HCEC 1CT (cell line): ENCODE measurements at regions not wholly inside any gene's neighbourhood (a gene's known extent, or its start where the extent isn't known, plus 50 kb on each side); places are given as distances from the start of the nearest gene placed in this dataset.
"Not testable (repeated sequence)": the region's sequence is repeated elsewhere in the genome, so short reads cannot be mapped to it uniquely, and the experiment has no call there.

Experiments used
- DNase-seq: peaks from one replicate; pipeline ENCODE4 v3.0.0-alpha.2; 2017

DNA sequence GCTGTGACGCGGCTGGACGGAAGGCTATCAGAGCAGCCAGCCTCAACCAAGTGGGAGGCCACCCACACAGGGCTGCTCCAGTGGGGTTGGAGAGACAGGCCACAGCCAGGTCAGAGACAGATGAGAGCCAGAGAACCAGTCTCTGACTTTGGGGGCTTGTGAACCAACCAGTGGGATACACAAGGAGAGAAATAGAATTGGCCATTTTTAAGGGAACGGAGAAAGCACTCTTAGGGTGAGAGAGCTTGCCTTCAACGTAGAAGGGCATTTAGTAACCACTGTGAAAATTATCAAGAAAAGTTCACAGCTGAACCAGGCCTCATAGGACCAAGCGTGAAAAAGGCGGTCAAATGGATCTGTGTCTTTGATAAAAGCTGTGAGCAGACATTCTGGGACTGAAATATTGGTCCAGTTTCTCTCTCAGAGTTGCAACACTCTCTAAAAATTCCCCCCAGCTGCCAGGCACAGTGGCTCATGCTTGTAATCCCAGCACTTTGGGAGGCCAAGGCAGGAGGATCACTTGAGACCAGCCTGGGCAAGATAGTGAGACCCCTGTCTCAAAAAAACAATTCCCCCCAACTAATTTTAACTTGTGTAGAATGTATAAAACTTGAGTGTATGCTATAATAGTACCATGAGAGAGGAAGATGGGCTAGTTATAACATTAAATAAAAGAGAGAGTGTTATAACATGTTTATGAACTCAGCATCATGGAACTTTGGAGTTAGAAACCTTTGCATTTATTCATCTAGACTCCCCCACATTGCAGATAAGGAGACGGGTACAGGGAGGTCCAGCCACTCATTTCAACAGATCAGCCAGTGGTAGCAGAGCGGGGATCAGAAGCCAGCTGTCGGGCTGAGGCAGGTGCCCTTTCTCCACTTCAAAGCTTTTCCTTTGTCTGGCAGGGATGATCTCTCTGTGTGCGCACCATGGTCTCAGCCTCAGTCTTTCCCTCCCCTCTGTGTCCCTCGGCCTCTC, 132.2 kb downstream of the NPIPB11 start:
- DNase-seq, result not testable (repeated sequence)

DNA sequence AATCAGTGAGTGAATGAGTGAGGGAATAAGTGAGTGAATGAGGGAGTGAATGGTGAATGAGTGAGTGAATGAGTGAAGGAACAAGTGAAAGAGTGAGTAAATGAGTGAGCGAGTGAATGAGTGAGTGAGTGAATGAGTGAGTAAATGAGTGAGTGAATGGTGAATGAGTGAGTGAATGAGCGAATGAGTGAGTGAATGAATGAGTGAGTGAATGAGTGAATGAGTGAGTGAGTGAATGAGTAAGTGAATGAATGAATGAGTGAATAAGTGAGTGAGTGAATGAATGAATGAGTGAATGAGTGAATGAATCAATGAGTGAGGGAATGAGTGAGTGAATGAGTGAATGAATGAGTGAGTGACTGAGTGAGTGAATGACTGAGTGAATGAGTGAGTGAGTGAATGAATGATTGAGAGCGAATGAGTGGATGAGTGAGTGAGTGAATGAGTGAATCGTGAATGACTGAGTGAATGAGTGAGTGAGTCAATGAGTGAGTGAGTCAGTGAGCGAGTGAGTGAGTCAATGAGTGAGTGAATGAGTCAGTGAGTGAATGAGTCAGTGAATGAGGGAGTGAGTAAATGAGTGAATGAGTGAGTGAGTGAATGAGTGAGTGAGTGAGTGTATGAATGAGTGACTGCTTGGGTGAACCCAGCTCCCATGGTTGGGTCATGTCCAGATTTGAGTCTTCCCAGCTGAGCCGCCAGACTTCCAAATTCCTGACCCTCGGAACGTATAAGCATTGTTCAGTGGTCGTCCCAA, 133.0 kb downstream of the NPIPB11 start:
- peak; percentile 7 for DNase-seq

DNA sequence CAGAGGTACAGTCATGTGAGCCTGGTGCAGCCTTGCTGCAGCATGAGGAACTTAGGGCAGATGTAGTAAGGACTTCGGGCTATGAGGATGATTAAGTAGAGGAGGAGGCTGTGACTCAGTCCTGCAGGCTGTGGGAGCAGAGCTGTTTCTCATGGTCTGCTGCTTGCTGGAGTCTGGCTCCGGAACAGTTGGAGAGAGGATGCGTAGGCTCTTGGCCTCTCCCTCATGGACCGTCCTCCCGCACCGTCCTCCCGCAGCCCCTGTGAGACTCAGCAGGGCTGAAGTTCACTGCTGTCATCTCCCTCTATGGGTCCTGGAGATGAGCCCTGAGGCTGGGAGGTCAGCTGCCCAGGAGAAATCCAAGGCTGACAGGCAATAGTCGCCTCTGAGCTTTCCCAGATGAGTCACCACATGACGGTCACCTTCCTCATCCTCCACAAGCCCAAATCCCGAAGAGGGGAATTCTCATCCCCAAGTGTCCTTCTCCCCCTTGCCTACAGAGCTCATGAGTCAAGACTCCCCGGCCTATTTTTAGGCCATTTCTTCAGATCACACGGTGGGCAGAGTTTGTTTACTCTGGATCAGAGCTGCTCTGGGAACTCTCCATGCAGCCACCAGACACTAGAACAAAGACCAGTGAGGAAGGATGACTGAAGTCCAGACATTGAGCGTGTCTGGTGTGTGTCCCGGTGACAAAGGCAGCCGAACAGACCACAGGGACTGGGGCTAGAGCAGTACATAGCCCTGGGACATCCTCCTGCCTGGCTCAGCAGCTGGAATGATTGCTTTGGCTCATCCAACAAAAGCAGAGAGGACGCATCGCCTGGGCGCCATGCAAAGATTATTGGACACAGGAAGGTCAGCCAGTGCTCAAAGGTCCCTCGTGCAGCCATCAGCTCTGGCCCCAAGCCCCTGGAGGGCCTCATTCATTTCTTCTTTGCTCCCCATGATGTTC, 134.5 kb downstream of the NPIPB11 start:
- DNase-seq, result peak; percentile 87

DNA sequence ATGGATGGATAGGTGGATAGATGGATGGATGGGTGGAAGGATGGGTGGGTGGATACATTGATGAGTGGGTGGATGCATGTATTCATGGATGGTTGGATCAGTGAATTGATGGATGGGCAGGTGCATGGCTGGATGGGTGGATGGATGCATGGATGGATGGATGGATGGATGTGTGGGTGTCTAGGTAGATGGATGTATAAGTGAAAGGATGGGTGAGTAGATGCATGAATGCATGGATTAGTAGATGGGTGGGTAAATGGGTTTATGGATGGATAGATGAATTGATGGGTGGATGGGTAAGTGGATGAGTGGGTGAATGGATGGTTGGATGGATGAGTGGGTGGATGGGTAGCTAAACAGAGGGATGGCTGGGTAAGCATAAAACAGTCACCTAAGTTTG, 135.6 kb downstream of the NPIPB11 start:
- DNase-seq, result not testable (repeated sequence)

DNA sequence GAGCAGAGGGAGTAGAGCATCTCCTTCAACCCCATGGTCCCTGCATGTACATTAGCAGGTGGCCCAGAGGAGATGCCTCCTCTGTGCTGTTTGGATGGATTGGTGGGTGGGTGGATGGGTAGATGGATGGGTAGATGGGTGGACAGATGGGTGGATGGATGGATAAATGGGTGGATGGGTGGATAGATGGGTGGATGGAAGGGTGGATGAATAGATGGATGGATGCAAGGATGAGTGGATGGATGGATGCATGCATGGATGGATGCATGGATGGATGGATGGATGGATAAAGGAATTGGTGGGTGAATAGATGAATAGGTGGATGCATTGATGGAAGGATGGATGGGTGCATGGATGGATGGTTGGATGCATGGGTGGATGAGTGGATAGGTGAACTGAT, 136.5 kb downstream of the NPIPB11 start:
- not testable (repeated sequence) for DNase-seq

DNA sequence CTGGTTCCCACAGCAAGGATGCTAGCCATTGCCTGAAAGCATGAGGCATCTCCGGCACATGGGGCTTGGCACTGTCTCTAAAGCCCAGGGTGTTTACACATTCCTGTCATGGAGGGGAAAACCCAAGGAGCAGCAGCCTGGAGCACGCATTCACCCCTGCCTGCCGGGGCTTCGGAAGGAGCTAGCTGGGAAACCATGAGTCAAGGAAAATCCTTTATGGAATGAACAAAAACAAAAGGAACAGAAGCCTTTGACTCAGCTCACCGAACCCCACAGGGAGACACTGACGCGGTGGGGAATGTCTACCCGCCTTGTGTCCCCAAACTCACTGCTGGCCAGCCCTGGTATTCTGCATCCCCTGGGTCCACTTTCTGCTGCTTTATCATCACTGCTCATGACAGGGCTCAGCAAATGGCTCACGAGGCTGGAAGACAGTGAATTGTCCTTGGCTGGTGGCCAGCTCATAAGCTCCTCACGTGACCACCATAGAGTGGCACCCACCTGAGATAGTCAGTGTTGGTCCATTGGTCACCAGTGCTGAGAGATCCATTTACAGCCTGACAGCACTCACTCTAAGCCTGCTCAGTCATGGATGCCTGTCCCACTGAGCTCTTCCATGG, 137.2 kb downstream of the NPIPB11 start:
- DNase-seq, result peak; percentile 79

DNA sequence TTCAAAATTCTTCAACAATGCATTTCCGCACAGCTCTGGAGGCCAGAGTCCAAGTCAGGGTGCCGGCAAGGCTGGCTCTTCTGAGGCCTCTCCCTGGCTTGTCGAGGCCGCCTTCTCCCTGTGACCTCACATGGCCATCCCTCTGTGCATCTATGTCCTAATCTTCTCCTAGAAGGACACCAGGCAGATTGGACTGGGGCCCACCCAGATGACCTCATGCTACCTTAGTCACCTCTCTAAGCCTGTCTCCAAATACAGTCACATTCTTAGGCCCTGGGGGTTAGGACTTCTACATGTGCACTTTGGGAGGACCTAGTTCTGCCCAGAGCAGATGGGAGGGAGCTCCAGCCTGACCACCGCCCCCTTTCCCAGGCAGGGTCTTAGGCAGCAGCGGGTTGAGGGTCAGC, 137.7 kb downstream of the NPIPB11 start:
- DNase-seq, result peak; percentile 69

DNA sequence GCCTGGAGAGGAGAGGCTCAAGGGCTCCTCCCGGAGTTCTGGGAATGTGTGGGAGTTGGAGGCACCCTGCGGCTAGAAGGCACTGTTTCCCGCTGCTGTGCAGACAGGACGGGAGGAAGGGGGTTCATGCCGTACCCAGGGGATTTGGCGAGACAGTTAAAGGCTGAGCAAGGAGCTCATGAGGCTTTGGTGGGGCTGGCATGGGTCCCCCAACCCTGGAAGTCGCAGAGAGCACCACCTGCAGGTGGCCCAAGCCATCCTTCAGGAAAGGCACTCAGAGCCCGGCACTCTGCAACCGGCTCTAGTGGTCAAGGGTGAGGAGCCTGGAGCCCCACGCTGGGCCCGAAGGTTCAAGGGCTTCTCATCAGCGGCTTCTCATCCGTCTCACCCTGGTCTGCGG, 138.2 kb downstream of the NPIPB11 start:
- DNase-seq, result not testable (repeated sequence)

DNA sequence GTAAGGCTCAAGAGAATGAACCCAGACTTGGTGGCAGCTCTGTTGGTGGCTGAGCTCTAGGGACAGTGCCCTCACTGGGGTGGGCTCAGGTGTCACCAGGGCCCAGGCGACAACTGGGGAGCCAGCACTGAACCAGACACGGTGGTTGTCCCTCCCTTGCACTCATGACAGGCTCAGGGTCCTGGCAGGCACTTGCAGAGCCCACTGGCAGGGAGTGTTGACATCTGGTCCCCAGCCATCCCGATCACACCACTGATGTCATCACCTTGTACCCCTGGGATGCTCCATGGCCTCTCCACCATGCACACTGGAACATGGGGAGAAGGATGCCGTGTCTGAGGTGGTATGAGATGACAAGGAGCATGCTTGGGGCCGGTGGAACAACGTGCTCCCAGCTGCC, 138.6 kb downstream of the NPIPB11 start:
- not testable (repeated sequence) for DNase-seq

DNA sequence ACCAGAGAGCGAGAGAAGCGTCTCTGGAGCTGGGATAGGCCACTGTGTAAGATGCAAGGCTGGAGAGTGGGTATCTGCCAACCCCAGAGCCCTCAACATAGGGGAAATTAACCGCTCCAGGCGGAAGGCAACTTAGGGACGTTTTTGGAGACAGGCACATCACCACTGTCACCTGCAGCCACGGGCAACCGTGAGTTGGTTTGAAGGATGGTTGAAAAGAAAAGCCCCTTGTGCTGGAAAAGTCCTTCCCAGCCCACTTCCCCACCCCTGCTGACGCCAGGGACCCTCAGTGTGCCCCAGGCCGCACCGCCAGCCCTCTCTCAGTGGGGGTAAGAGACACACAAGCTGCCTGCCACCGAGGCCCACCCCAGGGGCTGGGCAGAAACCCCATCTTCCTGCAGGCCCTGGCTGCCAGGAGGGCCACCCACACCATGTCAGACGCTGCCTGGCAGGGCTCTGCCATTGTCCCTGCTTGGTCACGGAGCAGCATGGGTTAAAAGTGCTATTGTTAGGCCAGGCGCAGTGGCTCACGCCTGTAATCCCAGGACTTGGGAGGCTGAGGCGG, 139.4 kb downstream of the NPIPB11 start:
- DNase-seq, result not testable (repeated sequence)

DNA sequence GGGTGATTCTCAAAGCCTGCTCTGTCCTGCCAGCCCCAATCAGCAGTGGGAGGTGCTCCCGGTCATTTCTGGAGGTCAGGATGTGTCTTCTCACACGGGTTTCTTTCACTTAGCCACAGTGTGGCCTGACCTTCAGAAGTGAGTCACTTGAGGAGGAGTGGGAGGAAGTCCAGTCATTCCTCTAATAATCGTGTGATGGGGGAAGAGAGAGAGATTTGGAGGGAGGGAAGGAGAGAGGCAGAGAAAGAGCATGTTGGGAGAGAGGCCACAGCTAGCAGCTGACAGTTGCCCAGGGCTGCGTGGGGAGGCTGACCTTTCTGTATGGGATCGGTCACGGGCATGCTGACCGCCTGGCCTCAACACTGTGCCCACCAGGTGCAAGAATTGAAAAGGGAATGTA, 139.9 kb downstream of the NPIPB11 start:
- DNase-seq, result peak; percentile 80

DNA sequence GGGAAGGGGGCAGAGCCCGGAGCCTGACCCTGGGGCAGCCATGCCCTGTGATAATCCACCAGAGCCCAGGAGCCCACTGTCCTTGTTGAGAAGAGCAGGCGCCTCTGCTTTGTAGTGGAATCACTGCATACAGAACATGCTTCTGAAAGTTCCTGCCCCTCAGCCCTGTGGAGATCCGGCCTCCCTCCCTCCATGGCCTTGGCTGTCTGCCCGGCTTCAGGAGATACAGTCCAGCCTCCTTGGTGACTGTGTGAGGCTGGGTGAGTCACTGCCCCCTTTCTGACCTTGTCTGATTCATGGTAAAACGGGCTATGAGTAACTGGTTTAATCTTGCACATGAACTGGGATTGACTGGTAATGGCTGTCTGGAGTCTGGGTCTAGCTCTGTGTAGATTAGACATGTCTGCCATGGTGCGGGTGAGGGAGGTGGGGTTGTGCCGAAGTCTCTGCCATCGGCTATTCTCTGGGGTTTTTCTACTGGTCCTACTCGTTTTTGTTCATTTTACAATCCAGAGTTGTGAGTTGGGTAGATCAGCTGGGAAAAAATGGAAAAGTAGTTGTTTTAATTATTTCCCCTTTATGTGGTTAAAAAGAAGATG, 141.2 kb downstream of the NPIPB11 start:
- DNase-seq, result peak; percentile 93

DNA sequence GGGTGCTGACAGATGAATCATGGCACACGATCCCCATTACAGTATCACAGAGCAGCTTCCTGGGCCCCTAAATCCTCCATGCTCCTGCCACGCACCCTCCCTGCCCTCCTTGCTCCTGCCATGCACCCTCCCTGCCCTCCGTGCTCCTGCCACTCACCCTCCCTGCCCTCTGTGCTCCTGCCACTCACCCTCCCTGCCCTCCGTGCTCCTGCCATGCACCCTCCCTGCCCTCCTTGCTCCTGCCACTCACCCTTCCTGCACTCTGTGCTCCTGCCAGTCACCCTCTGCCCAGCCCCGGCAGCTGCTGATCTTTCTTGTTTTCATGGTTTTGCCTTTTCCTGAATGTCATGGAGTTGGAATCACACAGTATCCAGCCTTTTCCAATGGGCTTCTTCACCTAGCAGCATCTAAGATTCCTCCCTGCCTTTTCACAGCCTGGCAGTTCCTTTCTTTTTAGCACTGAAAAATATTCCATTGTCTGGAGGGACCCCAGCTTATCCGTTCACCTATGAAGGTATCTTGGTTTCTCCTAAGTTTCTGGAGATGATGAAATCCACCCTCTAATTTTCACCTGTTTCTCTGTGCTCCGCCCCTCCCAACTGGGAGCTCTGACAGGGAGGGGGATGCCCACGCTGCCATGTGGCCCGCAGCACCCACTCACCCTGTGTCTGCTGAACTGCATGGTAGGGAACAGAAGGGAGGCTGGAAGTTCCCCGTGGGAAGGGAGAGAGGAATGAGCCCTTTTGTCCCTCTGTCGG, 142.3 kb downstream of the NPIPB11 start:
- DNase-seq, result not testable (repeated sequence)

DNA sequence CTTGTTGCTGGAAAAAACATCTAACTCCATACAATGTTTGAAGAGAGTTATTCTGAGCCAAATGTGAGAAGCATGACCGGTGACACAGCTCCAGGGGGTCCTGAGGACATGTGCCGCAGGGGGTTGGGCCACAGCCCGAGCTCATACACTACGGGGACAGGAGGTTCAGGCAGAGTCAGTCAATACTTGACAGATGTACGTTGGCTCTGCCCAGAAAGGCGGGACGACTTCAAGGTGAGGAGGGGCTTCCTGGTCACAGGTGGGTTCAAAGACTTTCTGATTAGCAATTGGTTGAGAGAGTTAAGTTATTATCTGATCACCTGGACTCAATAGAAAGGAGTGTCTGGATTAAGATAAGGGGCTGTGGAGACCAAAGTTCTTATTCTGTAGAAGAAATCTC, 143.8 kb downstream of the NPIPB11 start:
- not testable (repeated sequence) for DNase-seq

DNA sequence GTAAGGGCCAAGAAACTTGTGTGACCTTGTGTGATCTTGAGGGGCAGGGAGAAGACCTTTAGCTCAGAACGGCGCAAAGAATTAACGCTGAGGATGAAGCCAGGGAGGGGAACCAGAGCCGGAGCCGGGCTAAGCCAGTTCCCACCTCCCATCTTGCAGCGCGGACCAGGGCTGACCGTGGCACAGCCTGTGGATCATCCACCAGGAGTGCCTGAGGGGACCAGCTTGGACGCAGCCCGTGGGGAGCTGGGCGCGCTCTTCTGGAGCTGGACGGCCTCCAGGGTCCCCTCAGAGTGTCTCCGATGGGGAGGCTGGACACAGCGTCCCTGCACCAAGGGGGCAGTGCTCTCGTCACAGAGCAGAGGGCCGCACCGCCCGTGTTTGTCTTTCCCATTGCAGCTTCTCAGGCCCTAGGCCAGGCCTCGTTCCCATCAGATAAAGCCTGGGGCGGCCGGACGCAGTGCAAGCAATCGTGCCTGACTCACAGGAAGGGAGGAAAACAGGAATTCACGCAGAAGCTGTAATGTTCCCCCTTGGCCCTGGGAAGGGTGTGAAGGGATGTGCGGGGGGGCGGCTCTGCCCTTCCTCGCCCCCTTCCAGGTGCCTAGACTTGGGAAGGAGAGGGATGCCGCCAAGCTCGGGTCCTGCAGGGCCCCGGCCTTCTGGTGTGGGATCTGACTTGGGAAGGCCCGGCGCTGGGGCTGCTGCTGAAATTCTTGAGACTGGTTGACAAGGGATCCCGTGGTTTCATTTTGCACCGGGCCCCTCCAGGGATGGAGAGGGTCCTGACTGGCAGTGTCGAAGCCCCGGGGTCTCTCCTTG, 144.9 kb downstream of the NPIPB11 start:
- not testable (repeated sequence) for DNase-seq

DNA sequence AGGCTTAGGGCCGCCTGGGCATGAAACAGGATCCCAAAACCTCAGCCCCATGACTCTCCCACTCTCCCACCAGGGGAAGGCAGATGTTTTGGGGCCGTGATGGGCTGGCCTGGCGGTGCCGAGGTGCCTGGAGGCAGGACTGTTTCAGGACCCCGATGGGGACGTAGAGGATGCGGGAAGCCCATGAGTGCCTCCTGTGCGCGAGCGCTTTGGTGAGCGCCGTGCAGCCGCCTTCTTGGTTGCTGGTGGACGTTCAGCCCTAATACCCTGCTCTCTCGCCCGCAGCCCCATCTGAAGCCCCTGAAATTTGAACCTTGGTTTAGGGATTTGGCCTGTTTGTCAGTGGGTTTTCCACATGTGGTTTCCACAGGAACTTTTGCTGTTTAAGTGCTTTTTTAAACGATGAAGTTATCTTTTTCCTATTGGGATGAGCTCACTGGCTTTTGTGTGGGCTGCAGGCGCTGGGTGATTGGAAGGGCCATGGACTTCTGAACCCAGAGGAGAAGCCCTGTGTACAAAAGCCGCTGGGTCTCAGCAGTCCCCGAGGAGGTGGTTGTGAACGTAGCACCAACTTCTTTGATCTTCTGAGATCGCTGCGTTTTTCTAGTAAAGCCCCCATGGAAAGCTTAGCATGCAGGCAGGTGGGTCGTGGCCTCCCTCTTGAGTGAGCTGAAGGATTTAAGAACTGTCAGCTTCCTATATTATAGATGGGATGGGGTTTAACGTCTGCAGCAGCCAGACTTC, 145.7 kb downstream of the NPIPB11 start:
- not testable (repeated sequence) for DNase-seq

DNA sequence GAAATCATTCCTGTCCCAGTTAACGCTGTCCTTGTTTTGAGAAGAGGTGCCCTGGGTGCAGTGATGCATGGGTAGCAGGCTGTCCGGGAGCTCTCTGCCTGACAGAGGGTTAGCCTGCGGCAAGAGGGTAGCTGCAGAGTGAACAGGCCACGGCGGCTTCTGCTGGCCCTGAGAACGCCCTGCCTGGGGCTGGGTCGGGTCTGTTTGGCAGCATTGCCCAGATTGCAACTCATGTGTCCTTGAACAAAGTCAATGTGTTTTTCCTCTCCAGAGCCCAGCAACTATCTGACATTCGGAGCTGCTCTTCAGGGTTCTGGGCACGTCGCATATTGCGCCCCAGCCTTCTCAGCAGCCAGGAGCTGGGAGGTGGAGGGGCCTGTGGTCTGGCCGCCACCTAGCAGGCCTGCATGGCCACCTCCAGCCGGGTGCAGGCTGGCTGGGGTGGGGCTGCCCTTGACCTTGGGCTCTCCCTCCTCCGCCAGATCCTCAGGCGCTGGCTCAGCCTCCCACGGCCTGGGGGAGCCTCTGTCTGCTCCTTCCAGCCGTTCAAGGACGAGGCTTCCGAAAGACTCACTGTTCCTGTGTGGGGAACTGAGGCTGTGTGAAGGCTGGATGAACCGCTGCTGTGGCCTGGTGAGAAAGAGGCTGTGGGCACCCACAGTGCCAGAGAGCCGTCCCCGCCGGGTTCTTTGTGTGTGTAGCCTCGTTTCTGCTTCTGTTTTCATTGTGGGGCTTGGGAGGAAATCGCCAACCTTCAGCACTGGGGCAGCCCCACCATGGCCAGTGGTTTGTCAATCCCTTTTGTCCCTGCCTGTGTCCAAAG, 146.7 kb downstream of the NPIPB11 start:
- not testable (repeated sequence) for DNase-seq
